K562 (cell line): ENCODE measurements at regions not wholly inside any gene's neighbourhood (a gene's known extent, or its start where the extent isn't known, plus 50 kb on each side); places are given as distances from the start of the nearest gene placed in this dataset.

Experiments
- ATAC-seq: fragments of 200-7000 bp; cut with Tn5 transposase; 3 replicates; pipeline ENCODE4 v1.9.1; 2020; ENCODE audit warnings: moderate library complexity
- BruUV-seq: library from RNA; stranded (reverse); fragments of 400-500 nt; replicated peaks from 2 replicates; lab custom pipeline; 2021; lab: Mats Ljungman, UMichigan
- CTCF ChIA-PET: fragments of 300-600 bp; formaldehyde crosslinking; extraction: SDS; loops from one replicate; lab custom pipeline; 2021; ENCODE audit warnings: low intra/inter-chr PET ratio; lab: Yijun Ruan, JAX
- POLR2A ChIA-PET: fragments of 300-600, 350-650 bp; sonication (Branson Sonifier 250); formaldehyde crosslinking; extraction: SDS; loops from one replicate; lab custom pipeline; 2021; ENCODE audit warnings: antibody characterized with exemption, inconsistent platforms; lab: Yijun Ruan, JAX
- DNase-seq, 4 experiments: peaks; one replicate each; pipeline versions ENCODE4 v3.0.0 to v3.0.0-alpha.2; 2011 to 2018; ENCODE audit warnings: low spot score in 3 of 4, mixed read lengths in 3 of 4; ENCODE audit errors: extremely low read depth in 1 of 4
- FAIRE-seq: peaks from 2 replicates; lab custom pipeline; 2011; peaks lifted over from hg19 to GRCh38; lab: Jason Lieb, UNC
- H2AFZ ChIP-seq: 2 replicates; pipeline ENCODE4 v1.6.0; 2011; ENCODE audit warnings: low read depth, low read length, control low read depth, inconsistent platforms
- H3K27ac ChIP-seq: fragments of 200-600 bp; 3 replicates; pipeline ENCODE4 v1.8.0; 2011; ENCODE audit warnings: low read depth, mild to moderate bottlenecking, control low read depth, inconsistent platforms, low read length, moderate library complexity, mixed read lengths; ENCODE audit errors: extremely low read depth
- H3K27me3 ChIP-seq, 2 experiments: fragments of 300-600 bp in 1 of 2; 2 replicates in 1 of 2; 3 replicates in 1 of 2; pipeline versions ENCODE4 v1.6.0 to v1.8.0; 2011; ENCODE audit warnings: inconsistent platforms in 2 of 2, low read length in 2 of 2, mild to moderate bottlenecking in 1 of 2, mixed read lengths in 1 of 2, moderate library complexity in 1 of 2; ENCODE audit not compliant: control insufficient read depth in 2 of 2, insufficient read depth in 2 of 2
- H3K36me3 ChIP-seq: fragments of 300-600 bp; 3 replicates; pipeline ENCODE4 v1.8.0; 2011; ENCODE audit warnings: mild to moderate bottlenecking, low read length, inconsistent platforms; ENCODE audit not compliant: control insufficient read depth, insufficient read depth
- H3K4me1 ChIP-seq, 2 experiments: fragments of 200-600 bp in 1 of 2; replicated peaks in 1 of 2; 2 replicates in 1 of 2; 3 replicates in 1 of 2; pipeline versions ENCODE4 v1.5.1 to v1.8.0; 2011; ENCODE audit warnings: inconsistent platforms in 2 of 2, low read length in 2 of 2, mild to moderate bottlenecking in 1 of 2, mixed read lengths in 1 of 2, moderate library complexity in 1 of 2; ENCODE audit not compliant: control insufficient read depth in 2 of 2, insufficient read depth in 2 of 2
- H3K4me2 ChIP-seq: 2 replicates; pipeline ENCODE4 v1.6.1; 2011; ENCODE audit warnings: low read length, control low read depth, inconsistent platforms, mixed read lengths; ENCODE audit not compliant: insufficient read depth
- H3K4me3 ChIP-seq: fragments of 200-600 bp; sonication (generic), shearing (Covaris generic); 2 replicates; pipeline ENCODE4 v1.5.1; 2016; ENCODE audit warnings: control low read depth, inconsistent platforms
- H3K79me2 ChIP-seq: fragments of 200-600 bp; 3 replicates; pipeline ENCODE4 v1.8.0; 2011; ENCODE audit warnings: low read length, inconsistent platforms; ENCODE audit not compliant: control insufficient read depth, insufficient read depth
- H3K9ac ChIP-seq, 2 experiments: 2 replicates each; pipeline versions ENCODE4 v1.6.0 to v1.6.1; 2011; ENCODE audit warnings: low read depth in 2 of 2, low read length in 2 of 2, control low read depth in 1 of 2, inconsistent platforms in 1 of 2, mild to moderate bottlenecking in 1 of 2, mixed read lengths in 1 of 2; ENCODE audit not compliant: insufficient read depth in 1 of 2
- H3K9me1 ChIP-seq: one replicate; pipeline ENCODE4 v1.6.0; 2011; ENCODE audit warnings: inconsistent platforms, mild to moderate bottlenecking, low read length, moderate library complexity; ENCODE audit not compliant: control insufficient read depth, insufficient read depth
- H3K9me3 ChIP-seq: replicated peaks from 2 replicates; pipeline ENCODE4 v1.5.1; 2011; ENCODE audit warnings: low read depth, low read length, inconsistent platforms; ENCODE audit not compliant: control insufficient read depth, insufficient read depth
- H4K20me1 ChIP-seq: replicated peaks from 2 replicates; pipeline ENCODE4 v1.6.1; 2011; ENCODE audit warnings: low read length, inconsistent platforms, mixed read lengths; ENCODE audit not compliant: control insufficient read depth, insufficient read depth
- CEBPB ChIP-seq: fragments of 450-650 bp; IDR thresholded peaks from 2 replicates; pipeline ENCODE4 v1.6.1; 2016; ENCODE audit warnings: missing genetic modification characterization, missing compliant biosample characterization
- CEBPG ChIP-seq, 3 experiments: fragments of 200-800 bp in 1 of 3; sonication (Bioruptor generic) in 1 of 3; sonication (generic) in 1 of 3; formaldehyde crosslinking in 1 of 3; IDR thresholded peaks in 2 of 3; conservative IDR thresholded peaks in 1 of 3; 2 replicates each; pipeline versions ENCODE4 v1.6.1 to v1.8.0; 2016 to 2022; ENCODE audit warnings: missing compliant biosample characterization in 2 of 3, missing genetic modification characterization in 2 of 3, mild to moderate bottlenecking in 1 of 3, missing genetic modification reagents in 1 of 3
- ETV1 ChIP-seq: fragments of 450-650 bp; conservative IDR thresholded peaks from 2 replicates; pipeline ENCODE4 v1.6.1; 2016; ENCODE audit warnings: missing genetic modification characterization, control low read depth, low read depth, missing compliant biosample characterization
- MYBL2 ChIP-seq, 2 experiments: fragments of 450-650 bp in 1 of 2; sonication (generic) in 1 of 2; formaldehyde crosslinking in 1 of 2; IDR thresholded peaks; 2 replicates each; pipeline versions ENCODE4 v1.6.1 to v1.8.1; 2017 to 2022; ENCODE audit warnings: borderline replicate concordance in 1 of 2, inconsistent platforms in 1 of 2, low read depth in 1 of 2, mild to moderate bottlenecking in 1 of 2, missing genetic modification reagents in 1 of 2, moderate library complexity in 1 of 2
- NFXL1 ChIP-seq: fragments of 450-650 bp; formaldehyde crosslinking; IDR thresholded peaks from 2 replicates; pipeline ENCODE4 v1.4.0; 2021; ENCODE audit warnings: mild to moderate bottlenecking
- PRMT5 ChIP-seq: sonication (generic); formaldehyde crosslinking; IDR thresholded peaks from 2 replicates; pipeline ENCODE4 v1.5.0; 2020; ENCODE audit warnings: missing genetic modification reagents
- RBM22 ChIP-seq: fragments of 200-400 bp; formaldehyde crosslinking; IDR thresholded peaks from 2 replicates; pipeline ENCODE4 v1.6.1; 2018; ENCODE audit warnings: low read length, low read depth; ENCODE audit not compliant: poor library complexity, severe bottlenecking
- SREBF2 ChIP-seq: sonication (generic); formaldehyde crosslinking; IDR thresholded peaks from 2 replicates; pipeline ENCODE4 v1.4.0; 2020; ENCODE audit warnings: mild to moderate bottlenecking, missing genetic modification reagents
- STAT5A ChIP-seq: IDR thresholded peaks from 2 replicates; pipeline ENCODE4 v1.6.1; 2012; ENCODE audit warnings: low read length, inconsistent platforms, borderline replicate concordance
- ZFP30 ChIP-seq: fragments of 250-450 bp; sonication (Bioruptor Pico); IDR thresholded peaks from 2 replicates; pipeline ENCODE4 v1.8.0; 2022; ENCODE audit warnings: moderate library complexity, mild to moderate bottlenecking, inconsistent platforms, borderline replicate concordance
- ZKSCAN3 ChIP-seq: fragments of 250-450 bp; sonication (Bioruptor Pico); IDR thresholded peaks from 2 replicates; pipeline ENCODE4 v1.4.0; 2020
- WGBS: fragments of 100-300 bp; shearing (Covaris generic); methylation state at CpG from one replicate; pipeline ENCODE4 v1.1.6; 2016; ENCODE audit warnings: low coverage, mixed read lengths; ENCODE audit not compliant: insufficient coverage; ENCODE audit errors: missing lambda C conversion rate; 5-methylcytosine and 5-hydroxymethylcytosine counted together
- in situ Hi-C: fragments of 300-500 bp; cut with MboI; formaldehyde crosslinking; loops from 4 replicates; pipeline ENCODE4 v1.15.0; 2018; ENCODE audit warnings: inconsistent platforms, mixed read lengths
- intact Hi-C: fragments of 100-400 bp; cut with micrococcal nuclease; formaldehyde crosslinking; loops from 2 replicates; pipeline ENCODE4 v1.14.2; 2022
- TF ChIP-seq, protein P1 (sequence below): fragments of 250-450 bp; sonication (Bioruptor Pico); IDR thresholded peaks from 2 replicates; pipeline ENCODE4 v1.8.0; 2022; ENCODE audit warnings: inconsistent platforms, mild to moderate bottlenecking, moderate library complexity, borderline replicate concordance
- TF ChIP-seq, protein P2 (sequence below): fragments of 250-450 bp; sonication (Bioruptor Pico); IDR thresholded peaks from 2 replicates; pipeline ENCODE4 v1.9.0; 2021; ENCODE audit warnings: mild to moderate bottlenecking

DNA sequence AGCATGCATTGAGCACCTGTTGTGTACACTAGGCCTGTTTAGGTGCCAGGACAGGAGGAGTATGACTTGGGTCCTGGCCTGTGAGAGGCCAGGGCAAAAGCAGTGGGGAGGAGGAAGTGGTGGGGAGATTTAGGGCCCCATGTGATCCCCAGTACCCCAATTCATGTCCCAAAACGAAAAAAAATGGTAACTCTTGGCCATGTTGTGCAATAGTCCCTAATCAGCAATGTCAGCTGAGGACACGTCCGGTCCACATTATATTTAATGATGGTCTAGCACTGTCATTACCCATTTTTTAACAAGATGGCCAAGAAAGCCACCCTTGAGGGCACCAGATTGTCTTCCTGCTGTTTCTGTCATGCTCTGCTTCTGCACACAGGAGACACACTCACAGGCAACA is 142.0 kb upstream of the RET start:
- Histone ChIP-seq H3K9me3 (no peaks in the 10 kb centered on the region), H3K27ac (no peak overlapping the region), H3K27me3 (peaks cover 0 to 51% of the 10 kb centered on the region in 2 experiments; a peak in 2 of 5 replicates), H3K4me3 (no peak overlapping the region), H3K9me1 (no peaks in the 10 kb centered on the region), H3K79me2 (no peaks in the 10 kb centered on the region), H3K4me1 (peaks cover 0 to 14% of the 10 kb centered on the region in 2 experiments; a peak in 1 of 5 replicates), H3K36me3 (no peaks in the 10 kb centered on the region), H3K4me2 (no peak overlapping the region), H4K20me1 (no peaks in the 10 kb centered on the region; the same call in 1 of the 2 replicates), H3K9ac (no peak overlapping the region), H2AFZ (no peak overlapping the region)
- TF ChIP-seq ETV1 (peak; percentile 42; the same call in 1 of the 2 replicates), ZKSCAN3 (CRISPR knock-in tag) (no peak), ZFP30 (CRISPR knock-in tag) (no peak), CEBPB (tag) (peak; percentile 88), CEBPG (CRISPR knock-in tag; IDR thresholded peaks at IDR 0.05) (no peak), CEBPG (tag; conservative IDR thresholded peaks at IDR 0.05 in 1 of 2, IDR thresholded peaks at IDR 0.05 in 1 of 2) (peak; percentile 71 to 79)
- BruUV-seq: no TSS peak
- WGBS: 0% methylated on average over 3 of the region's 3 CpGs
- CTCF ChIA-PET: no interaction called here
- in situ Hi-C loops (no loop called here), intact Hi-C loops (no loop called here)
- POLR2A ChIA-PET: interaction anchor here (2.3 kb wide), 1 partner anchor 18 kb away, joined by 8 read pairs; no protein-coding TSS in a partner anchor
- FAIRE-seq: no peak
- no peak for ATAC-seq
- no peak for DNase-seq

DNA sequence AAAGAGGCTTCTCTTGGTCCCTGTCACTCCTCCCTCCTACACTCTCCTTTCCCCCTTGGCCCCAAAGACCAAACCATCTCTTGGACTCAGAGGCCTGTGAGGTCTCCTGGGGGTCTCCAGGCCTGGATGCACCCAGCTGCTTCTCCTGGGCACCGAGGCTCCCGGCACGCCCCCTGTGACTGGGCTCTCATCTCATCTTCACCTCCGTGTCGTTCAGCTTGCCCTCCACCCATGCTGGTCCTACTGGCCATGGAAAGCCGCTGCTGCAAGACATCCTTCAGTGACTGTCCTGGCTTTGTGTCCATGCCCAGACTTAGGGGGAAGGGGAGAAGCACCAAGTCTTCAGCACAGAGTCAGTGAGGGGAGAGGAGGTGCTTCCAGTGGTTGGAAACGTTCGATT is 141.4 kb upstream of the RET start:
- Histone ChIP-seq H4K20me1 (no peaks in the 10 kb centered on the region; the same call in 1 of the 2 replicates), H3K4me2 (no peak overlapping the region), H3K9ac (no peak overlapping the region), H3K9me1 (no peaks in the 10 kb centered on the region), H3K4me1 (peaks cover 0 to 14% of the 10 kb centered on the region in 2 experiments; a peak in 1 of 5 replicates), H3K4me3 (no peak overlapping the region), H3K79me2 (no peaks in the 10 kb centered on the region), H3K27me3 (peaks cover 0 to 51% of the 10 kb centered on the region in 2 experiments; a peak in 2 of 5 replicates), H3K9me3 (no peaks in the 10 kb centered on the region), H2AFZ (no peak overlapping the region), H3K36me3 (no peaks in the 10 kb centered on the region), H3K27ac (no peak overlapping the region)
- ATAC-seq (no peak), DNase-seq (no peak), FAIRE-seq (no peak)
- intact Hi-C loops: no loop called here
- WGBS: 2% methylated on average over 8 of the region's 8 CpGs
- in situ Hi-C loops: no loop called here
- ChIA-PET CTCF (no interaction called here), POLR2A (interaction anchor here (2.3 kb wide), 1 partner anchor 17 kb away, joined by 8 read pairs; no protein-coding TSS in a partner anchor)
- no TSS peak for BruUV-seq
- TF ChIP-seq STAT5A (no peak), RBM22 (no peak), NFXL1 (CRISPR knock-in tag) (no peak), SREBF2 (CRISPR knock-in tag) (no peak), PRMT5 (CRISPR knock-in tag) (no peak), MYBL2 (IDR thresholded peaks at IDR 0.05; ENCODE audit: low read depth) (no peak), MYBL2 (CRISPR knock-in tag; IDR thresholded peaks at IDR 0.05; ENCODE audit: borderline replicate concordance) (no peak)
- TF ChIP-seq, protein P1, sequence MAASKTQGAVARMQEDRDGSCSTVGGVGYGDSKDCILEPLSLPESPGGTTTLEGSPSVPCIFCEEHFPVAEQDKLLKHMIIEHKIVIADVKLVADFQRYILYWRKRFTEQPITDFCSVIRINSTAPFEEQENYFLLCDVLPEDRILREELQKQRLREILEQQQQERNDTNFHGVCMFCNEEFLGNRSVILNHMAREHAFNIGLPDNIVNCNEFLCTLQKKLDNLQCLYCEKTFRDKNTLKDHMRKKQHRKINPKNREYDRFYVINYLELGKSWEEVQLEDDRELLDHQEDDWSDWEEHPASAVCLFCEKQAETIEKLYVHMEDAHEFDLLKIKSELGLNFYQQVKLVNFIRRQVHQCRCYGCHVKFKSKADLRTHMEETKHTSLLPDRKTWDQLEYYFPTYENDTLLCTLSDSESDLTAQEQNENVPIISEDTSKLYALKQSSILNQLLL (CRISPR knock-in tag): no peak
- TF ChIP-seq, protein P2, sequence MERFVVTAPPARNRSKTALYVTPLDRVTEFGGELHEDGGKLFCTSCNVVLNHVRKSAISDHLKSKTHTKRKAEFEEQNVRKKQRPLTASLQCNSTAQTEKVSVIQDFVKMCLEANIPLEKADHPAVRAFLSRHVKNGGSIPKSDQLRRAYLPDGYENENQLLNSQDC (CRISPR knock-in tag): no peak
